DOHH2 (cell line): ENCODE measurements at regions not wholly inside any gene's neighbourhood (a gene's known extent, or its start where the extent isn't known, plus 50 kb on each side); places are given as distances from the start of the nearest gene placed in this dataset.

Experiments
- H3F3A ChIP-seq: fragments of 200-600 bp; sonication (generic), shearing (Covaris generic); 2 replicates; pipeline ENCODE4 v1.6.0; 2016; ENCODE audit warnings: antibody characterized with exemption, mild to moderate bottlenecking; ENCODE audit not compliant: control insufficient read depth, insufficient read depth
- H3K27ac ChIP-seq: fragments of 200-600 bp; sonication (generic); 2 replicates; pipeline ENCODE4 v1.5.1; 2014; ENCODE audit warnings: low read depth, mild to moderate bottlenecking, low read length, moderate library complexity
- H3K27me3 ChIP-seq: fragments of 200-600 bp; sonication (generic); 2 replicates; pipeline ENCODE4 v1.6.1; 2014; ENCODE audit warnings: mild to moderate bottlenecking, low read length, mixed read lengths; ENCODE audit not compliant: control insufficient read depth
- H3K36me3 ChIP-seq: fragments of 200-600 bp; sonication (generic); 2 replicates; pipeline ENCODE4 v1.6.1; 2014; ENCODE audit warnings: mild to moderate bottlenecking, low read length, moderate library complexity, mixed read lengths; ENCODE audit not compliant: control insufficient read depth
- H3K4me1 ChIP-seq: fragments of 200-600 bp; sonication (generic); 2 replicates; pipeline ENCODE4 v1.6.1; 2014; ENCODE audit warnings: mild to moderate bottlenecking, low read length, mixed read lengths; ENCODE audit not compliant: control insufficient read depth
- H3K4me2 ChIP-seq: fragments of 200-600 bp; sonication (generic); 2 replicates; pipeline ENCODE4 v1.6.0; 2014; ENCODE audit warnings: mild to moderate bottlenecking, low read length, moderate library complexity
- H3K4me3 ChIP-seq: fragments of 200-600 bp; sonication (generic); 2 replicates; pipeline ENCODE4 v1.5.1; 2014; ENCODE audit warnings: mild to moderate bottlenecking, low read length, mixed read lengths
- H3K79me2 ChIP-seq: fragments of 200-600 bp; sonication (generic); 2 replicates; pipeline ENCODE4 v1.6.1; 2014; ENCODE audit warnings: mild to moderate bottlenecking, low read length, mixed read lengths; ENCODE audit not compliant: control insufficient read depth
- H3K9me2 ChIP-seq: fragments of 200-600 bp; sonication (generic); replicated peaks from 2 replicates; pipeline ENCODE4 v1.6.1; 2014; ENCODE audit warnings: mild to moderate bottlenecking, low read length, mixed read lengths; ENCODE audit not compliant: control insufficient read depth
- H3K9me3 ChIP-seq: fragments of 200-600 bp; sonication (generic); 2 replicates; pipeline ENCODE4 v1.6.1; 2014; ENCODE audit warnings: antibody characterized with exemption, low read length, mixed read lengths; ENCODE audit not compliant: control insufficient read depth, insufficient read depth
- H4K20me1 ChIP-seq: fragments of 200-600 bp; sonication (generic); 2 replicates; pipeline ENCODE4 v1.6.0; 2014; ENCODE audit warnings: low read depth, mild to moderate bottlenecking, antibody characterized with exemption, low read length, moderate library complexity; ENCODE audit not compliant: control insufficient read depth, insufficient read depth
- EZH2phosphoT487 ChIP-seq: fragments of 200-600 bp; sonication (generic); IDR thresholded peaks from 2 replicates; pipeline ENCODE4 v1.6.1; 2017; ENCODE audit warnings: borderline replicate concordance, mild to moderate bottlenecking, antibody characterized with exemption, low read length, moderate library complexity, mixed read lengths
- TF ChIP-seq, protein P1 (sequence below): fragments of 200-600 bp; sonication (generic); IDR thresholded peaks from one replicate; pipeline ENCODE4 v1.5.1; 2014; ENCODE audit warnings: antibody characterized with exemption, mild to moderate bottlenecking, low read depth, low read length; ENCODE audit not compliant: poor library complexity, severe bottlenecking

DNA sequence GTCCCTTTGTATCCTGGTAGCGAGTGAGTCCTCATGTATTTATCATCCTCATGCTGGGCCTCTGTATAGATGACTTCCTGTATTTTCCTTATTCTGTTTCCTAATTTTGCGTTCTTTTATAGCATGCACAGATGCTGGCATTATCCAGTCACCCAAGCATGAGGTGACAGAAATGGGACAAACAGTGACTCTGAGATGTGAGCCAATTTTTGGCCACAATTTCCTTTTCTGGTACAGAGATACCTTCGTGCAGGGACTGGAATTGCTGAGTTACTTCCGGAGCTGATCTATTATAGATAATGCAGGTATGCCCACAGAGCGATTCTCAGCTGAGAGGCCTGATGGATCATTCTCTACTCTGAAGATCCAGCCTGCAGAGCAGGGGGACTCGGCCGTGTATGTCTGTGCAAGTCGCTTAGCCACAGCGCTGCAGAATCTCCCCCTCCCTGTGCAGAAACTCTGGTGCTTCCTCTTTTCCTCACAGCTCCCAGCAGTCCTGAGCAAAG lies 183.1 kb upstream of the PRSS58 start:
- no peaks in the 10 kb centered on the region for H3K9me3 ChIP-seq
- H3K27me3 ChIP-seq, result peaks cover 40% of the 10 kb centered on the region
- no peaks in the 10 kb centered on the region for H3K79me2 ChIP-seq
- no peak overlapping the region for H3K27ac ChIP-seq
- no peaks in the 10 kb centered on the region for H3K4me1 ChIP-seq
- no peak for TF ChIP-seq EZH2phosphoT487
- TF ChIP-seq, protein P1, sequence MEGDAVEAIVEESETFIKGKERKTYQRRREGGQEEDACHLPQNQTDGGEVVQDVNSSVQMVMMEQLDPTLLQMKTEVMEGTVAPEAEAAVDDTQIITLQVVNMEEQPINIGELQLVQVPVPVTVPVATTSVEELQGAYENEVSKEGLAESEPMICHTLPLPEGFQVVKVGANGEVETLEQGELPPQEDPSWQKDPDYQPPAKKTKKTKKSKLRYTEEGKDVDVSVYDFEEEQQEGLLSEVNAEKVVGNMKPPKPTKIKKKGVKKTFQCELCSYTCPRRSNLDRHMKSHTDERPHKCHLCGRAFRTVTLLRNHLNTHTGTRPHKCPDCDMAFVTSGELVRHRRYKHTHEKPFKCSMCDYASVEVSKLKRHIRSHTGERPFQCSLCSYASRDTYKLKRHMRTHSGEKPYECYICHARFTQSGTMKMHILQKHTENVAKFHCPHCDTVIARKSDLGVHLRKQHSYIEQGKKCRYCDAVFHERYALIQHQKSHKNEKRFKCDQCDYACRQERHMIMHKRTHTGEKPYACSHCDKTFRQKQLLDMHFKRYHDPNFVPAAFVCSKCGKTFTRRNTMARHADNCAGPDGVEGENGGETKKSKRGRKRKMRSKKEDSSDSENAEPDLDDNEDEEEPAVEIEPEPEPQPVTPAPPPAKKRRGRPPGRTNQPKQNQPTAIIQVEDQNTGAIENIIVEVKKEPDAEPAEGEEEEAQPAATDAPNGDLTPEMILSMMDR, result no peak
- H3K4me2 ChIP-seq, result no peak overlapping the region
- H3K9me2 ChIP-seq, result no peaks in the 10 kb centered on the region
- no peak overlapping the region for H3K4me3 ChIP-seq
- H3K36me3 ChIP-seq, result no peaks in the 10 kb centered on the region
- no peaks in the 10 kb centered on the region for H4K20me1 ChIP-seq
- H3F3A ChIP-seq, result no peaks in the 10 kb centered on the region

DNA sequence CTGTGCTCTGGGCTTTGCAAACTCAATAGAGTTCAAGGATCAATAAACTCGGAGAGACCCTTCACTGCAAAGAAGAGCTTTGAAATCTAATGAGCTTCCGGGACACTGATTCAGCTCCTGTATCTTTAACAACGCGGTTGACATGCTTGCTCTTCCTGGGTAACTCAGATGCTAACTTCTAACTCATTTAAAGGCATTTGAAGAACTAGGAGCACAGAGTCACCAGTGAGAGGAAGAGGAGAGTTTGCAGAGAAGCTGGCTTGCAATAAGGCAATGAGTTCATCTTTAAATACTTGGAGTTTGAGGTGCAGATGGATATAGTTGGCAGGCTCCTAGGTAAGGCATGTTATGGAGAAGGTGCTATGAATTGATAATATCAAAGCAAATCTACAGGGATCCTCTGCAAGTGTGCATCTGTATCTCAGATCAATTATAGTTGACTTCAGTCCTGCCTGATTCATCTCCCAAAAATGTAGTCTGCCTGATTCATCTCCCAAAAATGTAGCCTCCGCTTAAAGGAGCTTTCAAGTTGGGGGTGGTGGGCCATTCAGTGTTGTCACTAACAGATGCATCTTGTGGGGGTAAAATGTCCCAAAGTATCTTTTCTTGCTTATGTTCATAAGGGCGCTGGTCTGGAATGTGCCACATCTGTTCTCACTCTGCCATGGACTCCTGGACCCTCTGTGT lies 182.5 kb upstream of the PRSS58 start:
- no peak overlapping the region for H3K4me2 ChIP-seq
- H3K9me2 ChIP-seq, result no peaks in the 10 kb centered on the region
- peaks cover 40% of the 10 kb centered on the region for H3K27me3 ChIP-seq
- no peak overlapping the region for H3K27ac ChIP-seq
- no peaks in the 10 kb centered on the region for H4K20me1 ChIP-seq
- TF ChIP-seq, protein P1, result no peak
- TF ChIP-seq EZH2phosphoT487, result no peak
- no peaks in the 10 kb centered on the region for H3K9me3 ChIP-seq
- H3F3A ChIP-seq, result no peaks in the 10 kb centered on the region
- H3K36me3 ChIP-seq, result no peaks in the 10 kb centered on the region
- no peaks in the 10 kb centered on the region for H3K79me2 ChIP-seq
- H3K4me1 ChIP-seq, result no peaks in the 10 kb centered on the region
- H3K4me3 ChIP-seq, result no peak overlapping the region

DNA sequence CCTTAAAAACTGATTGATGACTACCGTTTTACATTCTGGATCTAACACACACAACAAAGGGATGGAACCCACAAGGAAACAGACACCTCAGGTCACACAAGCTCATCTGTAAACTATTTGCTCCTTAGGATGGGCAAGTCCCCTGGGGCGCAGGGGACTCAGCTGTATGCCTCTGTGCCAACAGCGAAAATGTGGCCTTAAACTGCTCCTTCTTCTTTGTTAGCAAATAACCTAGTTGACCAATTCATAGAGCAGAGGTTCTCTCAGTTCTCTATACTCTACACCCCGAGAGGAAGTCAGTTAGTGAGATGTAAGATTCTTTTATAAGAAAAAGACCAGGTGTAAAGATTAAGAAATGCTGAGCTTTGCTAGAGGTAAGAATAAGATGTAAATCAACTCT lies 181.9 kb upstream of the PRSS58 start:
- Histone ChIP-seq H3K27me3 (peaks cover 37% of the 10 kb centered on the region), H3F3A (no peaks in the 10 kb centered on the region), H4K20me1 (no peaks in the 10 kb centered on the region), H3K9me2 (no peaks in the 10 kb centered on the region), H3K4me3 (no peak overlapping the region), H3K36me3 (no peaks in the 10 kb centered on the region), H3K79me2 (no peaks in the 10 kb centered on the region), H3K9me3 (no peaks in the 10 kb centered on the region), H3K4me1 (no peaks in the 10 kb centered on the region), H3K4me2 (no peak overlapping the region), H3K27ac (no peak overlapping the region)
- TF ChIP-seq EZH2phosphoT487, result no peak
- TF ChIP-seq, protein P1, result no peak
